A549 (cell line): ENCODE measurements at regions not wholly inside any gene's neighbourhood (a gene's known extent, or its start where the extent isn't known, plus 50 kb on each side); places are given as distances from the start of the nearest gene placed in this dataset.

Experiments
- ATAC-seq, 2 experiments: fragments of 200-7000 bp in 1 of 2; fragments of >200 bp in 1 of 2; cut with Nextera tagmentation in 1 of 2; cut with Tn5 transposase in 1 of 2; 3 replicates each; pipeline versions ENCODE4 v1.8.0 to v1.9.1; 2018 to 2020; ENCODE audit warnings: mild to moderate bottlenecking in 1 of 2, moderate library complexity in 1 of 2
- CTCF ChIA-PET: fragments of 300-600 bp; sonication (Branson Sonifier 250); formaldehyde crosslinking; extraction: SDS; loops from one replicate; lab custom pipeline; 2021; ENCODE audit warnings: antibody characterized with exemption, inconsistent platforms; lab: Yijun Ruan, JAX
- POLR2A ChIA-PET: fragments of 350-600 bp; formaldehyde crosslinking; extraction: SDS; loops from one replicate; lab custom pipeline; 2021; ENCODE audit warnings: antibody characterized with exemption, inconsistent platforms; lab: Yijun Ruan, JAX
- DNase-seq, 2 experiments: peaks; one replicate each; pipeline versions ENCODE4 v3.0.0 to v3.0.0-alpha.2; 2011 to 2016; ENCODE audit warnings: low read depth in 1 of 2, low spot score in 1 of 2
- FAIRE-seq: peaks from 2 replicates; lab custom pipeline; 2011; peaks lifted over from hg19 to GRCh38; lab: Jason Lieb, UNC
- H3K27ac ChIP-seq, 2 experiments: fragments of >200 bp; sonication (Bioruptor Twin); formaldehyde crosslinking; 3 replicates each; pipeline ENCODE4 v1.5.1; 2016 to 2017
- H3K4me1 ChIP-seq: fragments of >200 bp; sonication (Bioruptor Twin); formaldehyde crosslinking; 3 replicates; pipeline ENCODE4 v1.6.1; 2016
- H3K4me2 ChIP-seq: fragments of >200 bp; sonication (Bioruptor Twin); formaldehyde crosslinking; 3 replicates; pipeline ENCODE4 v1.6.1; 2016
- H3K4me3 ChIP-seq: fragments of >200 bp; sonication (Bioruptor Twin); formaldehyde crosslinking; 3 replicates; pipeline ENCODE4 v1.5.1; 2016
- H3K9me3 ChIP-seq: fragments of >200 bp; sonication (Bioruptor Twin); formaldehyde crosslinking; 3 replicates; pipeline ENCODE4 v1.6.1; 2016
- ATOH8 ChIP-seq: fragments of 250-450 bp; sonication (Bioruptor Pico); IDR thresholded peaks from 2 replicates; pipeline ENCODE4 v1.5.0; 2020; ENCODE audit warnings: low read depth, mild to moderate bottlenecking, moderate library complexity
- CBX2 ChIP-seq: fragments of 200-600 bp; sonication (generic); IDR thresholded peaks from 2 replicates; pipeline ENCODE4 v1.6.1; 2016; ENCODE audit warnings: low read depth, mild to moderate bottlenecking, borderline replicate concordance
- CEBPB ChIP-seq, 2 experiments: fragments of >200 bp in 1 of 2; sonication (Bioruptor Twin) in 1 of 2; formaldehyde crosslinking in 1 of 2; IDR thresholded peaks; 2 replicates each; pipeline ENCODE4 v1.6.1; 2012 to 2016
- CHD2 ChIP-seq: fragments of 150-350 bp; IDR thresholded peaks from 2 replicates; pipeline ENCODE4 v1.6.1; 2014; ENCODE audit warnings: low read length; ENCODE audit not compliant: partially characterized antibody
- CHD4 ChIP-seq: fragments of 200-600 bp; sonication (generic); IDR thresholded peaks from 2 replicates; pipeline ENCODE4 v1.6.1; 2016; ENCODE audit warnings: antibody characterized with exemption, mild to moderate bottlenecking, borderline replicate concordance
- ELK1 ChIP-seq: fragments of 150-350 bp; IDR thresholded peaks from 2 replicates; pipeline ENCODE4 v1.6.1; 2014; ENCODE audit warnings: low read depth, mild to moderate bottlenecking, low read length
- ESRRA ChIP-seq: fragments of 150-350 bp; IDR thresholded peaks from 2 replicates; pipeline ENCODE4 v1.6.1; 2014; ENCODE audit warnings: mild to moderate bottlenecking, low read length, borderline replicate concordance
- FOSB ChIP-seq: fragments of 250-450 bp; sonication (Bioruptor Pico); IDR thresholded peaks from 2 replicates; pipeline ENCODE4 v1.5.0; 2020; ENCODE audit warnings: mild to moderate bottlenecking, moderate library complexity
- FOSL2 ChIP-seq, 2 experiments: fragments of 450-650 bp in 1 of 2; fragments of >200 bp in 1 of 2; sonication (Bioruptor Twin) in 1 of 2; formaldehyde crosslinking; IDR thresholded peaks; 2 replicates each; pipeline versions ENCODE4 v1.5.0 to v1.6.1; 2016 to 2020; ENCODE audit warnings: mild to moderate bottlenecking in 1 of 2, moderate library complexity in 1 of 2
- FOXS1 ChIP-seq: fragments of 250-450 bp; sonication (Bioruptor Pico); IDR thresholded peaks from 2 replicates; pipeline ENCODE4 v1.5.0; 2020; ENCODE audit warnings: mild to moderate bottlenecking, moderate library complexity
- GATA3 ChIP-seq: IDR thresholded peaks from 2 replicates; pipeline ENCODE4 v1.6.1; 2012; ENCODE audit warnings: borderline replicate concordance
- HEYL ChIP-seq: fragments of 250-450 bp; sonication (Bioruptor Pico); IDR thresholded peaks from 2 replicates; pipeline ENCODE4 v1.8.0; 2021; ENCODE audit warnings: mild to moderate bottlenecking, moderate library complexity
- HMGXB4 ChIP-seq: fragments of 250-450 bp; sonication (Bioruptor Pico); IDR thresholded peaks from 2 replicates; pipeline ENCODE4 v1.5.0; 2021; ENCODE audit warnings: mild to moderate bottlenecking, moderate library complexity, borderline replicate concordance
- HOXB5 ChIP-seq: fragments of 250-450 bp; sonication (Bioruptor Pico); IDR thresholded peaks from 2 replicates; pipeline ENCODE4 v1.5.0; 2020; ENCODE audit warnings: mild to moderate bottlenecking, moderate library complexity
- JUN ChIP-seq, 2 experiments: fragments of >200 bp; sonication (Bioruptor Twin); formaldehyde crosslinking; IDR thresholded peaks; 2 replicates in 1 of 2; 3 replicates in 1 of 2; pipeline ENCODE4 v1.6.1; 2016 to 2017
- MAX ChIP-seq: IDR thresholded peaks from 2 replicates; pipeline ENCODE4 v1.6.1; 2012
- MYC ChIP-seq: IDR thresholded peaks from 2 replicates; pipeline ENCODE4 v1.6.1; 2012; ENCODE audit warnings: mild to moderate bottlenecking, inconsistent platforms, low read length, improper control_type of control experiment, borderline replicate concordance
- NFE2L2 ChIP-seq: fragments of 150-350 bp; conservative IDR thresholded peaks from 2 replicates; pipeline ENCODE4 v1.6.1; 2014; ENCODE audit warnings: low read length
- POLR2A ChIP-seq: IDR thresholded peaks from 2 replicates; pipeline ENCODE4 v1.6.1; 2012; ENCODE audit warnings: mild to moderate bottlenecking, low read length
- POLR2AphosphoS2 ChIP-seq: conservative IDR thresholded peaks from 2 replicates; pipeline ENCODE4 v1.6.1; 2012; ENCODE audit warnings: low read length, improper control_type of control experiment, inconsistent platforms
- RARB ChIP-seq: fragments of 250-450 bp; sonication (Bioruptor Pico); IDR thresholded peaks from 2 replicates; pipeline ENCODE4 v1.8.0; 2021; ENCODE audit warnings: mild to moderate bottlenecking, moderate library complexity
- REST ChIP-seq: fragments of 200-600 bp; sonication (generic); IDR thresholded peaks from 2 replicates; pipeline ENCODE4 v1.6.1; 2016; ENCODE audit warnings: antibody characterized with exemption, mild to moderate bottlenecking, moderate library complexity
- TFCP2L1 ChIP-seq: fragments of 250-450 bp; sonication (Bioruptor Pico); IDR thresholded peaks from 2 replicates; pipeline ENCODE4 v1.5.0; 2021; ENCODE audit warnings: mild to moderate bottlenecking
- WGBS: methylation state at CpG from one replicate; pipeline ENCODE4 v1.1.6; 2017; ENCODE audit errors: missing lambda C conversion rate; 5-methylcytosine and 5-hydroxymethylcytosine counted together

- FAIRE-seq, result no peak
- no peak overlapping the region for H3K4me3 ChIP-seq
- TF ChIP-seq FOSB (CRISPR knock-in tag) (no peak), MYC (no peak), JUN (IDR thresholded peaks at IDR 0.05) (no peak), HMGXB4 (no peak), ESRRA (no peak), POLR2AphosphoS2 (no peak), TFCP2L1 (no peak), CHD4 (no peak), GATA3 (no peak), HOXB5 (no peak), POLR2A (no peak), CBX2 (no peak), FOSL2 (IDR thresholded peaks at IDR 0.05) (no peak), FOSL2 (CRISPR knock-in tag; IDR thresholded peaks at IDR 0.05) (no peak), RARB (CRISPR knock-in tag) (no peak)
- ChIA-PET CTCF (interaction anchor here (1.1 to 1.6 kb wide), 2 partner anchors 15 to 100 kb away, joined by 3 to 10 read pairs; no protein-coding TSS in a partner anchor), POLR2A (no interaction called here)
- no peak for DNase-seq
- WGBS, result 53% methylated on average over 5 of the region's 5 CpGs
- H3K27ac ChIP-seq, result no peak overlapping the region
- no peaks in the 10 kb centered on the region for H3K9me3 ChIP-seq
- ATAC-seq, result no peak
- no peak overlapping the region for H3K4me2 ChIP-seq
- peaks cover 11% of the 10 kb centered on the region; the same call in 2 of the 3 replicates for H3K4me1 ChIP-seq
Observed at GRCh38 chr1:53378061-53378460, 50.2 kb upstream of the LRP8 start.

GRCh38 chr1:53378932-53379661 is 51.2 kb upstream of the LRP8 start:
- TF ChIP-seq TFCP2L1 (no peak), JUN (IDR thresholded peaks at IDR 0.05) (no peak), REST (no peak), CEBPB (IDR thresholded peaks at IDR 0.05) (no peak), NFE2L2 (no peak), RARB (CRISPR knock-in tag) (no peak), CHD2 (no peak), FOSL2 (IDR thresholded peaks at IDR 0.05) (no peak), FOSL2 (CRISPR knock-in tag; IDR thresholded peaks at IDR 0.05) (no peak), MAX (no peak), HEYL (CRISPR knock-in tag) (no peak), FOXS1 (CRISPR knock-in tag) (no peak), ATOH8 (CRISPR knock-in tag) (no peak), ELK1 (no peak)
- TF ChIP-seq, all 56 proteins: peak for 0
- DNase-seq (no peak), FAIRE-seq (no peak), ATAC-seq (no peak)
- Histone ChIP-seq H3K4me1 (peaks cover 11% of the 10 kb centered on the region; the same call in 2 of the 3 replicates), H3K9me3 (no peaks in the 10 kb centered on the region), H3K27ac (no peak overlapping the region), H3K4me2 (no peak overlapping the region), H3K4me3 (no peak overlapping the region)
- CTCF ChIA-PET, result interaction anchor here (0.6 to 5.1 kb wide), 4 partner anchors 14 to 101 kb away, joined by 3 to 37 read pairs (median 6); no protein-coding TSS in a partner anchor
- POLR2A ChIA-PET, result no interaction called here
- WGBS, result 78% methylated on average over 11 of the region's 11 CpGs
